Gastrocnemius medialis (tissue), 4 donors: ENCODE measurements at regions not wholly inside any gene's neighbourhood (a gene's known extent, or its start where the extent isn't known, plus 50 kb on each side); places are given as distances from the start of the nearest gene placed in this dataset.

Experiments
- ATAC-seq, 2 donors: fragments of 150-250 bp; one replicate each; pipeline ENCODE4 v1.9.1; 2016
- DNase-seq, 2 donors: peaks; one replicate each; pipeline ENCODE4 v3.0.0-alpha.2; 2019
- H3K27ac ChIP-seq, 4 donors: fragments of 200-600 bp; sonication (generic); 1 replicate in 1 of 4; 2 replicates in 3 of 4; pipeline ENCODE4 v1.5.1; 2016 to 2018; ENCODE audit warnings: mild to moderate bottlenecking in 2 of 4, moderate library complexity in 1 of 4
- H3K27me3 ChIP-seq, 3 donors: fragments of 200-600 bp; sonication (generic) in 2 of 3; 1 replicate in 1 of 3; 2 replicates in 2 of 3; pipeline versions ENCODE4 v1.5.1 to v1.6.0; 2016 to 2019; ENCODE audit warnings: mild to moderate bottlenecking in 1 of 3, moderate library complexity in 1 of 3
- H3K36me3 ChIP-seq, 2 donors: fragments of 200-600 bp; sonication (generic) in 1 of 2; one replicate each; pipeline ENCODE4 v1.5.1; 2017 to 2018
- H3K4me1 ChIP-seq, 2 donors: fragments of 200-600 bp; sonication (generic) in 1 of 2; one replicate each; pipeline ENCODE4 v1.5.1; 2016 to 2017; ENCODE audit warnings: mild to moderate bottlenecking in 2 of 2
- H3K4me3 ChIP-seq, 4 donors: fragments of 200-600 bp; sonication (generic) in 3 of 4; 1 replicate in 1 of 4; 2 replicates in 3 of 4; pipeline ENCODE4 v1.5.1; 2016 to 2019; ENCODE audit warnings: mild to moderate bottlenecking in 2 of 4
- H3K9me3 ChIP-seq, 3 donors: fragments of 200-600 bp; sonication (generic) in 2 of 3; 1 replicate in 1 of 3; 2 replicates in 2 of 3; pipeline ENCODE4 v1.5.1; 2016 to 2019
- POLR2A ChIP-seq, 2 donors: fragments of 450-650 bp; IDR thresholded peaks; one replicate each; pipeline ENCODE4 v1.6.1; 2017; ENCODE audit warnings: antibody characterized with exemption in 2 of 2, mild to moderate bottlenecking in 2 of 2, moderate library complexity in 2 of 2
- in situ Hi-C, 4 donors: fragments of 200-750 bp; cut with MboI; loops; one replicate each; pipeline versions ENCODE4 v1.15.0 to v1.8.0; 2017; ENCODE audit warnings: low sequenced_read_pairs in 4 of 4
- intact Hi-C: fragments of 100-400 bp; cut with DNase I; formaldehyde crosslinking; loops from one replicate; pipeline ENCODE4 v1.15.1; 2023; ENCODE audit warnings: low total_unique reads
- TF ChIP-seq, protein P1 (sequence below), 5 experiments: fragments of 450-650 bp in 3 of 5; fragments of 200-600 bp in 2 of 5; sonication (generic) in 2 of 5; IDR thresholded peaks in 4 of 5; conservative IDR thresholded peaks in 1 of 5; 1 replicate in 4 of 5; 2 replicates in 1 of 5; pipeline ENCODE4 v1.5.1; 2016 to 2019; ENCODE audit warnings: antibody characterized with exemption in 5 of 5, mild to moderate bottlenecking in 3 of 5, moderate library complexity in 3 of 5

- DNase-seq, result no peak
- Histone ChIP-seq H3K27ac (no peak overlapping the region), H3K9me3 (no peaks in the 10 kb centered on the region), H3K36me3 (no peaks in the 10 kb centered on the region), H3K4me3 (no peak overlapping the region), H3K4me1 (no peaks in the 10 kb centered on the region), H3K27me3 (no peaks in the 10 kb centered on the region)
- intact Hi-C loops (no loop called here), in situ Hi-C loops (no loop called here)
- TF ChIP-seq, protein P1, sequence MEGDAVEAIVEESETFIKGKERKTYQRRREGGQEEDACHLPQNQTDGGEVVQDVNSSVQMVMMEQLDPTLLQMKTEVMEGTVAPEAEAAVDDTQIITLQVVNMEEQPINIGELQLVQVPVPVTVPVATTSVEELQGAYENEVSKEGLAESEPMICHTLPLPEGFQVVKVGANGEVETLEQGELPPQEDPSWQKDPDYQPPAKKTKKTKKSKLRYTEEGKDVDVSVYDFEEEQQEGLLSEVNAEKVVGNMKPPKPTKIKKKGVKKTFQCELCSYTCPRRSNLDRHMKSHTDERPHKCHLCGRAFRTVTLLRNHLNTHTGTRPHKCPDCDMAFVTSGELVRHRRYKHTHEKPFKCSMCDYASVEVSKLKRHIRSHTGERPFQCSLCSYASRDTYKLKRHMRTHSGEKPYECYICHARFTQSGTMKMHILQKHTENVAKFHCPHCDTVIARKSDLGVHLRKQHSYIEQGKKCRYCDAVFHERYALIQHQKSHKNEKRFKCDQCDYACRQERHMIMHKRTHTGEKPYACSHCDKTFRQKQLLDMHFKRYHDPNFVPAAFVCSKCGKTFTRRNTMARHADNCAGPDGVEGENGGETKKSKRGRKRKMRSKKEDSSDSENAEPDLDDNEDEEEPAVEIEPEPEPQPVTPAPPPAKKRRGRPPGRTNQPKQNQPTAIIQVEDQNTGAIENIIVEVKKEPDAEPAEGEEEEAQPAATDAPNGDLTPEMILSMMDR (IDR thresholded peaks at IDR 0.05 in 4 of 5, conservative IDR thresholded peaks at IDR 0.05 in 1 of 5), result no peak
- TF ChIP-seq POLR2A (IDR thresholded peaks at IDR 0.05), result no peak
- ATAC-seq, result no peak
Observed at GRCh38 chr6:85035766-85036165, 271.4 kb upstream of the TBX18 start.

GRCh38 chr6:85033547-85033946 lies 269.1 kb upstream of the TBX18 start:
- intact Hi-C loops, result no loop called here
- no peaks in the 10 kb centered on the region for H3K36me3 ChIP-seq
- H3K4me1 ChIP-seq, result no peaks in the 10 kb centered on the region
- in situ Hi-C loops, result no loop called here
- TF ChIP-seq, protein P1 (IDR thresholded peaks at IDR 0.05 in 4 of 5, conservative IDR thresholded peaks at IDR 0.05 in 1 of 5), result no peak
- no peak for TF ChIP-seq POLR2A (IDR thresholded peaks at IDR 0.05)
- H3K9me3 ChIP-seq, result no peaks in the 10 kb centered on the region
- H3K4me3 ChIP-seq, result no peak overlapping the region
- H3K27me3 ChIP-seq, result no peaks in the 10 kb centered on the region
- no peak overlapping the region for H3K27ac ChIP-seq
- DNase-seq, result no peak
- ATAC-seq, result no peak

- Histone ChIP-seq H3K4me3 (no peak overlapping the region), H3K9me3 (no peaks in the 10 kb centered on the region), H3K4me1 (no peaks in the 10 kb centered on the region), H3K27ac (no peak overlapping the region), H3K36me3 (no peaks in the 10 kb centered on the region), H3K27me3 (no peaks in the 10 kb centered on the region)
- no peak for TF ChIP-seq POLR2A (IDR thresholded peaks at IDR 0.05)
- TF ChIP-seq, protein P1 (IDR thresholded peaks at IDR 0.05 in 4 of 5, conservative IDR thresholded peaks at IDR 0.05 in 1 of 5), result no peak
- in situ Hi-C loops (no loop called here), intact Hi-C loops (no loop called here)
- DNase-seq, result no peak
- ATAC-seq, result no peak
Observed at GRCh38 chr6:85026021-85026420, 261.6 kb upstream of the TBX18 start.

DNA sequence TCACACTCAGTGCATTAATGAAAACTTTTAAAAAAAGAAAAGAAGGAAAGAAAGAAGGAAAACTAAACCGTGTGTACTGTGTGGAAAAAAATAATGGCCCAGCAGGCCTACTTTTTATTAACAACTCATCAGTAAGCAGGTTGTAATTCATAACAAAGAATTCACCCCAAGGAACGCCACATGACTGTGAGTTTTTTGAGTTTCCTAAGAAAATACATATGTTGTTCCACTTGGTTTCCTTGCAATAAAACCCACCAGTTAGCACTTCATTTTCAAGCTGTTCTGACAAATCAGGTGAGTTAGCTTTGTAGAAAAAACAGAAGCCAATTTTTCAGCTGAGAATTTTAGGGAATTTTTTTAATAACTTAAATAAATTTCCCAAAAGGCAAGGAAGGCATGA lies 259.3 kb upstream of the TBX18 start:
- TF ChIP-seq POLR2A (IDR thresholded peaks at IDR 0.05), result no peak
- TF ChIP-seq, protein P1 (IDR thresholded peaks at IDR 0.05 in 4 of 5, conservative IDR thresholded peaks at IDR 0.05 in 1 of 5), result no peak
- Histone ChIP-seq H3K36me3 (no peaks in the 10 kb centered on the region), H3K27ac (no peak overlapping the region), H3K4me3 (no peak overlapping the region), H3K4me1 (no peaks in the 10 kb centered on the region), H3K9me3 (no peaks in the 10 kb centered on the region), H3K27me3 (no peaks in the 10 kb centered on the region)
- DNase-seq (no peak), ATAC-seq (no peak)
- in situ Hi-C loops (no loop called here), intact Hi-C loops (no loop called here)

DNA sequence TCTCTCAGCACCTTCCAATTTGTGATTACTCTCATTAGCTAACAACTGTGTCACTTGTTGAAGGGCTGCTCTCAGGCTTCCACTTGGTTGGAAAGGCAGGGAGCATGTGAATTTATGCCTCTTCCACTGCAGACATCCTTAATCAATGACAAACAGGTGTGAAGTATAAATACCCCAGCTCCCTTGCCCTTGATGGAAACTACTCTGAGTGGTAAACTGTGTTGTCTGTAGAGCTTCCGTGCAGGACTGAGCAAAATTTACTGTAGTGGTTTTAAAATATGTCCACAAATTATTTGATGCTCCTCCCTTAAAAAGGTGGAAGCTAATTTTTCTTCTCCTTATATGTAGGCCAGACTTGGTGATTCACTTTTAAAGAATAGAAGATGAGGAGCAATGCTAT lies 253.0 kb upstream of the TBX18 start:
- H3K27me3 ChIP-seq, result no peaks in the 10 kb centered on the region
- TF ChIP-seq, protein P1 (IDR thresholded peaks at IDR 0.05 in 4 of 5, conservative IDR thresholded peaks at IDR 0.05 in 1 of 5), result no peak
- no peak for TF ChIP-seq POLR2A (IDR thresholded peaks at IDR 0.05)
- no peaks in the 10 kb centered on the region for H3K36me3 ChIP-seq
- no peaks in the 10 kb centered on the region for H3K9me3 ChIP-seq
- no peak for DNase-seq
- intact Hi-C loops (no loop called here), in situ Hi-C loops (no loop called here)
- ATAC-seq, result no peak
- H3K27ac ChIP-seq, result no peak overlapping the region
- H3K4me3 ChIP-seq, result no peak overlapping the region
- H3K4me1 ChIP-seq, result no peaks in the 10 kb centered on the region
